ENCODE measurements at regions not wholly inside any gene's neighbourhood (a gene's known extent, or its start where the extent isn't known, plus 50 kb on each side); places are given as distances from the start of the nearest gene placed in this dataset.

GRCh38 chr4:152236519-152237056 is 299.3 kb downstream of the FBXW7 start:
- DNase-seq (ENCODE audit: low read depth in 1 of 2, low spot score in 1 of 2) = no peak

DNA sequence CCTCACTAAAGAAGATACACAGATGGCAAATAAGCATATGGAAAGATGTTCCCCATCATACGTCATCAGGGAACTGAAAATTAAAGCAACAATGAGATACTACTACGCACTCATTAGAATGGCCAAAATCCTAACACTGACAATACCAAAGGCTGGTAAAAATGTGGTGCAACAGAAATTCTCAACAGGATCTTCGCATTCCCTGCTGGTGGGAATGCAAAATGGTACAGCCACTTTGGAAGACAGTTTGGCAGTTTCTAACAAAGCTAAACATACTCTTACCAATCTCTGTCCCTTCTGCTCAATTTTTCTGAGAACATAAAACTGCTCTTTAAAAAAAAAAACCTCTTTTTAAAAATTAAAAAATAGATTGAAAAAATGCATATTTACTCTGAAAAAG is 300.2 kb downstream of the FBXW7 start:
- DNase-seq (ENCODE audit: low read depth in 1 of 2, low spot score in 1 of 2) = no peak

DNA sequence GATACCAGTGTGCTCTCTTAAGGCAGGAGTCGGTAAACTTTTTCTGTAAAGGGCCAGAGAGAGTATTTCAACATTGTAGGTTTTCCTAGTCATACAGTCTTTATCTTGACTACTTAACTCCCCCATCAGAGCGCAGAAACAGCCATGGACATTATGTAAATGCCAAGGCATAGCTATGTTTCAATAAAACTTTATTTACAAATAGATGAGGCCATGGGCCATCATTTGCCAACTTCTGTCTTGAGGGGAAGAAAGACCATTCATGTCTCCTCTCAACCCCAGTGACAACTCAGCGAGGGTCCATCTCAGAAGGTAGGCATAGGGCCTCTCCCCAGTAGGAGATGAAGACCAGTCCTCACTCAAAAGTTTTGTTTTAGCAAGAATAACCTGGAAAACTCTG is 301.3 kb downstream of the FBXW7 start:
- no peak for DNase-seq (ENCODE audit: low read depth in 1 of 2, low spot score in 1 of 2)

GRCh38 chr4:152232271-152232670 is 303.6 kb downstream of the FBXW7 start:
- DNase-seq (ENCODE audit: low read depth in 1 of 2, low spot score in 1 of 2) = no peak

DNA sequence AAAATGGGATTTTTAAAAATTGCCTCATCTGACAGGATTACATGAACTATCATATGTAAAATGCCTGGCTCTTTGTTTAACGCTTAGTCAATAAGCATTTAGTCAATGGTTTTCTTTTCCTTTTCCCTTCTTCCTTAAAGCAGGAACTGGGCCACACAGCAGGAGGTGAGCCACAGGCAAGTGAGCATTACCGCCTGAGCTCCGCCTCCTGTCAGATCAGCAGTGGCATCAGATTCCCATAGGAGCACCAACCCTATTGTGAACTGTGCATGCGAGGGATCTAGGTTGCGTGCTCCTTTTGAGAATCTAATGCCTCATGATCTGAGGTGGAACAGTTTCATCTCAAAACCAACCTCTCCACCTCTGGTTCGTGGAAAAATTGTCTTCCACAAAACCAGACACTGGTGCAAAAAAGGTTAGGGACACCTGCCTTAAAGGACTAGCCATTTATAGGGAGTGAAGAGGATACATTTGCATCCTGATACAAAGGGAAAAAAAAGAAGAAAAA is 306.1 kb downstream of the FBXW7 start:
- no peak for DNase-seq (ENCODE audit: low read depth in 1 of 2, low spot score in 1 of 2)

DNA sequence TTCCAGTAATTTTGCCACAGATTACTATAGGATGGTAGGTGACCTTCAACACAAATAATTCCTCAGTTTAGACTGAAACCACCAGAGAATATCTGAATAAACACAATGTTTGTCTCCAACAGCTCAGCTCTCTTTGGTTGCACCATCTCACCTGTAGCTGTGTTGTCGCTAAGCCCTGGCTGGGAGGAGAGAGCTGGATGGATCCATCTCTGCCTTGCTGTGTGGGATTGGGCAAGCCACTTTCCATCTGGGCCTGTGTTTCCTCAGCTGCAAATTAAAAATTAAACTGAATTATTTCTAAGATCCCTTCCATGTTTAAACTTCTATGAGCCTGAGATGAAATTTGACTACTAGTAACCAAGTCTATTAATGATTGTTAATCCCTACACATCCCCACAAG is 310.2 kb downstream of the FBXW7 start:
- no peak for DNase-seq (ENCODE audit: low read depth in 1 of 2, low spot score in 1 of 2)

- DNase-seq (ENCODE audit: low read depth in 1 of 2, low spot score in 1 of 2) = no peak
Measured at GRCh38 chr4:152224721-152225420, 311.0 kb downstream of the FBXW7 start.

GRCh38 chr4:152224223-152224622 is 311.7 kb downstream of the FBXW7 start:
- no peak for DNase-seq (ENCODE audit: low read depth in 1 of 2, low spot score in 1 of 2)

GRCh38 chr4:152223600-152223999 is 312.3 kb downstream of the FBXW7 start:
- DNase-seq (ENCODE audit: low read depth in 1 of 2, low spot score in 1 of 2) = no peak

DNA sequence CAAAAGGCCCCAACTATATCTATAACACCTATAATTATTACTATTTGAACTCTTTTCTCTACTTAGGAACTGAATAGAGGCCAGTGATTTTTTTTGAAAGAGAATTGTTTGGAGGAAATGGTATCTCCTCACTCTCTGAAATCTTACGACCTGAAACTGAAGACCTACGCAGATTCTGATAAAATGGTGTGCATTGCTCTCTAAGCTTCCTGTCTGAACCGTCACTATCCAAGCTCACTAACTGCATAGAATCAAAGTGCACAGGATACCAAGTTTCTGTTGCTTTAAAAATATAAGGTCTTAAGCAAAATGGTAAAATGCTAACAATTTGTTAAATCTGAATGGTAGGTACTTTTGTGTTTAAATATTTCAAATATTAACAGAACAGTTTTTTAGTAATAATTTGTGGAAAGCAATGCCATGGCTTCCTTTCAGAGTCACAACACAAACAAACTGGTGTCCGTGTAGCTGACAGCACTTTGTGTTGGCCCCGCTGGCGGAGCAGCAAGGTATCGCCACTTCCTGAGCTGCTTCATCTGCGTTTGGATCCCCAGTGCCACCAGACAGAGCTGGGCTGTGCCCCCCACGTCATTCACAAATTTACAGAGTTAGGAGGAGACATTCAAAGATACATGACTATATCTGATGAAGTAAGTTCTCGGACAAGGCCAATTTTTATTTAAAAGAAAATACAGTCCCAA is 313.9 kb downstream of the FBXW7 start:
- no peak for DNase-seq (ENCODE audit: low read depth in 1 of 2, low spot score in 1 of 2)

DNA sequence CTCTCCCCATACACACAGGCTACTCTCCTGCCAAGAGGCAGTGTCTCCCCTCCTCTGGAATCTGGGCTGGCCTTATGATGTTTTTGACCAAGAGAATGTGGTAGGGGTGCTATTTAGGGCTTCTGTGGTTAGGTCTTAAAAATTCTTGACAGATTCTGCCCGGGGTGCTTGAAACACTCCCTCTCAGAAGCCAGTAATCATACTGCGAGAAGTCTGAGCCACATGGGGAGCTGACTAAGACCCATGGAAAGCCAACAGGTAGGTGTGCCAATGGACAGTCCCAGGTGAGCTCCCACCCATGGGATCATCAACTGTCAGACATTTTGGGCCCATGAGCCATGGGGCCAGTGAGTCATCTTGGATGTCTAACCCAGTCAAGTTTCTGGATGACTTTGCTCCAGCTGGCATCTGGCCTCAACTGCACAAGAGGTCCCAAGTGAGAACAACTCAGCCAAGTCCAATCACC is 315.7 kb downstream of the FBXW7 start:
- DNase-seq (ENCODE audit: low read depth in 1 of 2, low spot score in 1 of 2) = no peak

- DNase-seq (ENCODE audit: low read depth in 1 of 2, low spot score in 1 of 2) = no peak
Measured at GRCh38 chr4:152218576-152218975, 317.3 kb downstream of the FBXW7 start.

DNA sequence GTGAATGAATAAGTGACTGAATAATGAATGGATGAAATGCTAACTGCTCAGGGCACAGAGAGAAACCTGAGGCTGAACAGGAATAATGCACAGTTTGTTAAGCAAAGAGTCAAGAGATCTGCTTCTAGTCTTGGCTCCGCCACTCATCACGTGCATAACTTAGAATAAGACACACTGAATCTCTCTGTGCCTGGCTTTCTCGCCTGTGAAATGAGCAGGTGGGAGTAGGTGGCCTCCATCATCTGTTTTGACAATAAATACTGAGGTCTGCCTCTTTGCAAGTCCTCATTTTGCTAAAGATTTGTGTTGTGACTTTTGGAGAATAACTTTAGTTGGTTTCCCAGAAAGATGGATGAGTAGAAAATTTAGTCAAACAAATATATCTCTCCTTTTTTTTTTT is 318.0 kb downstream of the FBXW7 start:
- DNase-seq (ENCODE audit: low read depth in 1 of 2, low spot score in 1 of 2) = no peak

- DNase-seq (ENCODE audit: low read depth in 1 of 2, low spot score in 1 of 2) = no peak
Measured at GRCh38 chr4:152211936-152212653, 323.8 kb downstream of the FBXW7 start.

DNA sequence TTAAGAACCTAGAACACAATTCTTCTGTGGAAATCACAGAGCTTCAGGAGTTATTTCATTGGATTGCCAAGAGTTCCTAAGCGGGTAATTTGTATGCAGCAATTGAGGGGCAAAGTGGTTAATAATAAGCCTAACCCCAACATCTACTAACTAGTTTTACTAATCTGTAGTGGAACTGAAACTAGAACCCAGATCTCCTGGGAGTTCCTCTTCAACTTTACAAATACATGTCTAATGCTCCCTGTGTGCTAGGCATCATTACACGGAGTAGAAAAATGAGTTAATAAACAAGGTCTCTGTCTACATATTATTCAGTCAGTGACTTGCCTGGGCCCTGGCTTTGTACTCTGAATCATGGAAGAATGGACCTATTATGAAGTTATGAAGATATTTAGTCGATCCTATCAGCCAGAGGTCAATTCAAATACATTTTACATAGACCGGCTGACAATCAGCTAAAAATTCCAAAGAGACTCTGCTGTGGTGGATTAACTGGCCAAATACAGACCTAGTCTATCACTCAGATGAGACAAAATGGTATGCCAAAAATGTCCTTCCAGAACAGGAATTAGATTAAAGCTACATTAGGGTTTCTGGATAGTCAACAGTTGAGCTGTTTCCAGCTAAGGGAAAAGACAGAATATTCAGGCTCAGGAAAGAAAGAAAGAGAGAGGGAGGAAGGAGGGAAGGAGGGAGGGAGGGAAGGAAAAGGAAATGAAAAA is 326.0 kb downstream of the FBXW7 start:
- no peak for DNase-seq (ENCODE audit: low read depth in 1 of 2, low spot score in 1 of 2)

GRCh38 chr4:152207378-152207720 is 328.5 kb downstream of the FBXW7 start:
- DNase-seq (ENCODE audit: low read depth in 1 of 2, low spot score in 1 of 2) = no peak

- no peak for DNase-seq (ENCODE audit: low read depth in 1 of 2, low spot score in 1 of 2)
Measured at GRCh38 chr4:152206646-152207377, 329.1 kb downstream of the FBXW7 start.

GRCh38 chr4:152206185-152206584 is 329.7 kb downstream of the FBXW7 start:
- DNase-seq (ENCODE audit: low read depth in 1 of 2, low spot score in 1 of 2) = no peak

GRCh38 chr4:152202415-152202814 is 333.5 kb downstream of the FBXW7 start:
- DNase-seq (ENCODE audit: low read depth in 1 of 2, low spot score in 1 of 2) = no peak

- no peak for DNase-seq (ENCODE audit: low read depth in 1 of 2, low spot score in 1 of 2)
Measured at GRCh38 chr4:152200511-152201333, 335.2 kb downstream of the FBXW7 start.

Data from stimulated activated CD4-positive, alpha-beta T cell treated with anti-CD3 and anti-CD28 coated beads, Interleukin-15, amount 100 ng/mL, for 1 hour (primary cell).